H9 (cell line): ENCODE measurements at regions not wholly inside any gene's neighbourhood (a gene's known extent, or its start where the extent isn't known, plus 50 kb on each side); places are given as distances from the start of the nearest gene placed in this dataset.

ENCODE experiments used
- DNase-seq: peaks from one replicate; pipeline ENCODE4 v3.0.0-alpha.2; 2017
- H2AFZ ChIP-seq: one replicate; pipeline ENCODE4 v1.6.1; 2013; ENCODE audit warnings: mild to moderate bottlenecking, low read length, control low read depth, moderate library complexity
- H2AK5ac ChIP-seq: 2 replicates; pipeline ENCODE4 v1.6.1; 2013; ENCODE audit warnings: low read length, control low read depth, mixed read lengths; ENCODE audit not compliant: insufficient read length
- H2BK120ac ChIP-seq: one replicate; pipeline ENCODE4 v1.6.1; 2013; ENCODE audit warnings: low read depth, mild to moderate bottlenecking, low read length, control low read depth, inconsistent platforms; ENCODE audit not compliant: poor library complexity, severe bottlenecking
- H2BK12ac ChIP-seq: 2 replicates; pipeline ENCODE4 v1.6.1; 2013; ENCODE audit warnings: low read length, control low read depth, mixed read lengths, low read depth; ENCODE audit not compliant: insufficient read length
- H2BK15ac ChIP-seq: 2 replicates; pipeline ENCODE4 v1.6.1; 2013; ENCODE audit warnings: low read depth, low read length, control low read depth
- H2BK20ac ChIP-seq: one replicate; pipeline ENCODE4 v1.6.1; 2013; ENCODE audit warnings: low read depth, mild to moderate bottlenecking, low read length, control low read depth, inconsistent platforms; ENCODE audit not compliant: poor library complexity, severe bottlenecking
- H2BK5ac ChIP-seq: 2 replicates; pipeline ENCODE4 v1.6.1; 2013; ENCODE audit warnings: low read length, control low read depth, mixed read lengths; ENCODE audit not compliant: insufficient read length
- H3K14ac ChIP-seq: 2 replicates; pipeline ENCODE4 v1.6.1; 2013; ENCODE audit warnings: low read length, control low read depth; ENCODE audit not compliant: insufficient read depth
- H3K18ac ChIP-seq: 2 replicates; pipeline ENCODE4 v1.6.1; 2013; ENCODE audit warnings: low read depth, mild to moderate bottlenecking, mixed read lengths, low read length, control low read depth; ENCODE audit not compliant: insufficient read length
- H3K23ac ChIP-seq: 2 replicates; pipeline ENCODE4 v1.6.1; 2013; ENCODE audit warnings: low read length, control low read depth, mixed read lengths, low read depth; ENCODE audit not compliant: insufficient read length
- H3K23me2 ChIP-seq: 2 replicates; pipeline ENCODE4 v1.6.1; 2013; ENCODE audit warnings: low read depth, mild to moderate bottlenecking, mixed read lengths, low read length, control low read depth; ENCODE audit not compliant: insufficient read length, poor library complexity, severe bottlenecking
- H3K27ac ChIP-seq: 2 replicates; pipeline ENCODE4 v1.5.1; 2013; ENCODE audit warnings: low read length, control low read depth, mixed read lengths, low read depth; ENCODE audit not compliant: insufficient read length
- H3K27me3 ChIP-seq: 2 replicates; pipeline ENCODE4 v1.6.1; 2013; ENCODE audit warnings: low read length, control low read depth, inconsistent platforms; ENCODE audit not compliant: insufficient read depth
- H3K4ac ChIP-seq: 2 replicates; pipeline ENCODE4 v1.6.1; 2013; ENCODE audit warnings: low read depth, mild to moderate bottlenecking, control low read depth, inconsistent platforms, low read length, moderate library complexity
- H3K4me1 ChIP-seq: 2 replicates; pipeline ENCODE4 v1.6.1; 2013; ENCODE audit warnings: low read length, control low read depth, inconsistent platforms; ENCODE audit not compliant: insufficient read depth
- H3K4me2 ChIP-seq: 2 replicates; pipeline ENCODE4 v1.6.1; 2013; ENCODE audit warnings: low read length, control low read depth, mixed read lengths; ENCODE audit not compliant: insufficient read length, insufficient read depth
- H3K56ac ChIP-seq: 2 replicates; pipeline ENCODE4 v1.6.1; 2013; ENCODE audit warnings: low read depth, mild to moderate bottlenecking, mixed read lengths, low read length, control low read depth; ENCODE audit not compliant: insufficient read length
- H3K79me1 ChIP-seq: 2 replicates; pipeline ENCODE4 v1.6.1; 2013; ENCODE audit warnings: low read depth, mild to moderate bottlenecking, moderate library complexity, low read length, control low read depth, inconsistent platforms; ENCODE audit not compliant: insufficient read depth, poor library complexity, severe bottlenecking
- H3K79me2 ChIP-seq: 2 replicates; pipeline ENCODE4 v1.6.1; 2013; ENCODE audit warnings: low read length, control low read depth, inconsistent platforms; ENCODE audit not compliant: insufficient read depth
- H3K9ac ChIP-seq: 2 replicates; pipeline ENCODE4 v1.6.1; 2013; ENCODE audit warnings: low read length, control low read depth, mixed read lengths; ENCODE audit not compliant: insufficient read length; ENCODE audit errors: extremely low read depth
- H3K9me3 ChIP-seq: one replicate; pipeline ENCODE4 v1.6.1; 2013; ENCODE audit warnings: low read depth, low read length, inconsistent platforms; ENCODE audit not compliant: control insufficient read depth
- H3T11ph ChIP-seq: one replicate; pipeline ENCODE4 v1.6.1; 2013; ENCODE audit warnings: mild to moderate bottlenecking, low read length, control low read depth, inconsistent platforms
- H4K20me1 ChIP-seq: one replicate; pipeline ENCODE4 v1.6.1; 2013; ENCODE audit not compliant: control insufficient read depth, insufficient read length, insufficient read depth
- H4K5ac ChIP-seq: 2 replicates; pipeline ENCODE4 v1.6.1; 2013; ENCODE audit warnings: low read depth, mild to moderate bottlenecking, mixed read lengths, low read length, control low read depth; ENCODE audit not compliant: insufficient read length
- H4K8ac ChIP-seq: replicated peaks from 2 replicates; pipeline ENCODE4 v1.6.1; 2013; ENCODE audit warnings: low read length, control low read depth, mixed read lengths, low read depth; ENCODE audit not compliant: insufficient read length
- H4K91ac ChIP-seq: 2 replicates; pipeline ENCODE4 v1.6.1; 2013; ENCODE audit warnings: low read depth, mild to moderate bottlenecking, moderate library complexity, mixed read lengths, low read length, control low read depth; ENCODE audit not compliant: insufficient read length
- H3K27ac Mint-ChIP-seq, 3 experiments: 2 replicates in 2 of 3; 3 replicates in 1 of 3; pipeline ENCODE4 v1.8.0; 2020 to 2021; ENCODE audit warnings: mixed read lengths in 3 of 3, mild to moderate bottlenecking in 1 of 3, moderate library complexity in 1 of 3
- H3K27me3 Mint-ChIP-seq: 2 replicates; pipeline ENCODE4 v1.8.0; 2021; ENCODE audit warnings: low read depth, mild to moderate bottlenecking, moderate library complexity, mixed read lengths
- H3K36me3 Mint-ChIP-seq, 3 experiments: 2 replicates in 2 of 3; 3 replicates in 1 of 3; pipeline ENCODE4 v1.8.0; 2020 to 2021; ENCODE audit warnings: low read depth in 3 of 3, mixed read lengths in 3 of 3; ENCODE audit not compliant: insufficient read depth in 1 of 3
- H3K4me1 Mint-ChIP-seq, 2 experiments: 2 replicates each; pipeline ENCODE4 v1.8.0; 2020; ENCODE audit warnings: mixed read lengths in 2 of 2
- H3K4me3 Mint-ChIP-seq, 2 experiments: 2 replicates in 1 of 2; 3 replicates in 1 of 2; pipeline ENCODE4 v1.8.0; 2020 to 2021; ENCODE audit warnings: mild to moderate bottlenecking in 2 of 2, mixed read lengths in 2 of 2, moderate library complexity in 1 of 2
- H3K9me3 Mint-ChIP-seq, 2 experiments: 2 replicates in 1 of 2; 3 replicates in 1 of 2; pipeline ENCODE4 v1.8.0; 2020; ENCODE audit warnings: mild to moderate bottlenecking in 2 of 2, mixed read lengths in 2 of 2, moderate library complexity in 1 of 2
- CTCF ChIP-seq: fragments of 200-600 bp; sonication (generic); conservative IDR thresholded peaks from 3 replicates; pipeline ENCODE4 v1.8.0; 2021; ENCODE audit warnings: antibody characterized with exemption, mild to moderate bottlenecking
- WGBS: extraction: QIAGEN DNeasy Blood & Tissue Kit; methylation state at CpG from one replicate; pipeline ENCODE4 v1.1.7; 2013; ENCODE audit warnings: missing lambda C conversion rate, low lambda C conversion rate, mixed read lengths; ENCODE audit not compliant: insufficient read length; ENCODE audit errors: extremely low coverage; 5-methylcytosine and 5-hydroxymethylcytosine counted together

- H3K79me1 ChIP-seq: no peaks in the 10 kb centered on the region
- H3K9me3 Mint-ChIP-seq: no peaks in the 10 kb centered on the region
Measured at GRCh38 chrX:25076941-25077500, 61.3 kb upstream of the ARX start.

More at GRCh38 chrX:25076941-25077500, 61.3 kb upstream of the ARX start:
- H3K23ac ChIP-seq: no peak overlapping the region
- Mint-ChIP-seq H3K4me3 (no peak overlapping the region), H3K36me3 (no peaks in the 10 kb centered on the region), H3K27me3 (no peaks in the 10 kb centered on the region), H3K27ac (no peak overlapping the region), H3K4me1 (no peaks in the 10 kb centered on the region)
- no CpG with 5 or more reads among the region's 9 CpGs for WGBS
- H4K5ac ChIP-seq: no peak overlapping the region
- TF ChIP-seq CTCF: no peak
- no peak overlapping the region for H3K4me2 ChIP-seq
- H3K9me3 ChIP-seq: no peaks in the 10 kb centered on the region
- no peaks in the 10 kb centered on the region; the same call in 1 of the 2 replicates for H3K4me1 ChIP-seq
- H2BK20ac ChIP-seq: no peak overlapping the region
- no peak overlapping the region for H3T11ph ChIP-seq
- H4K8ac ChIP-seq: no peak overlapping the region
- H3K18ac ChIP-seq: no peak overlapping the region
- H3K14ac ChIP-seq: no peak overlapping the region
- H3K23me2 ChIP-seq: no peaks in the 10 kb centered on the region
- no peak overlapping the region for H3K56ac ChIP-seq
- no peak overlapping the region for H2BK5ac ChIP-seq
- no peak overlapping the region for H3K9ac ChIP-seq
- H3K27me3 ChIP-seq: no peaks in the 10 kb centered on the region; the same call in 1 of the 2 replicates
- no peak for DNase-seq
- H3K79me2 ChIP-seq: no peaks in the 10 kb centered on the region
- H2AFZ ChIP-seq: no peak overlapping the region
- H3K4ac ChIP-seq: no peak overlapping the region
- H2AK5ac ChIP-seq: no peak overlapping the region
- H2BK12ac ChIP-seq: no peak overlapping the region
- H4K91ac ChIP-seq: no peak overlapping the region
- H3K27ac ChIP-seq: no peak overlapping the region
- H4K20me1 ChIP-seq: no peaks in the 10 kb centered on the region
- H2BK15ac ChIP-seq: no peak overlapping the region
- H2BK120ac ChIP-seq: no peak overlapping the region
